Spleen (tissue), 7 donors: ENCODE measurements at regions not wholly inside any gene's neighbourhood (a gene's known extent, or its start where the extent isn't known, plus 50 kb on each side); places are given as distances from the start of the nearest gene placed in this dataset.

Source experiments
- POLR2AphosphoS5 ChIP-seq, 3 donors: sonication (generic); formaldehyde crosslinking; IDR thresholded peaks; one replicate each; pipeline ENCODE4 v1.5.1; 2017; ENCODE audit warnings: antibody characterized with exemption in 3 of 3
- TF ChIP-seq, protein P1 (sequence below), 11 experiments: fragments of 200-600 bp in 7 of 11; fragments of 450-650 bp in 4 of 11; sonication (generic) in 4 of 11; IDR thresholded peaks in 8 of 11; conservative IDR thresholded peaks in 3 of 11; 1 replicate in 7 of 11; 2 replicates in 4 of 11; pipeline versions ENCODE4 v1.4.0 to v1.8.0; 2016 to 2021; ENCODE audit warnings: antibody characterized with exemption in 11 of 11, inconsistent platforms in 4 of 11, mild to moderate bottlenecking in 1 of 11
- donor health status: DM: no; HTN: no; CAD: no; lungs with moderate emphysema.
- donor health status: DM: no; HTN: no; CAD: no.
- donor health status: DM: no; HTN: no; CAD: no.

DNA sequence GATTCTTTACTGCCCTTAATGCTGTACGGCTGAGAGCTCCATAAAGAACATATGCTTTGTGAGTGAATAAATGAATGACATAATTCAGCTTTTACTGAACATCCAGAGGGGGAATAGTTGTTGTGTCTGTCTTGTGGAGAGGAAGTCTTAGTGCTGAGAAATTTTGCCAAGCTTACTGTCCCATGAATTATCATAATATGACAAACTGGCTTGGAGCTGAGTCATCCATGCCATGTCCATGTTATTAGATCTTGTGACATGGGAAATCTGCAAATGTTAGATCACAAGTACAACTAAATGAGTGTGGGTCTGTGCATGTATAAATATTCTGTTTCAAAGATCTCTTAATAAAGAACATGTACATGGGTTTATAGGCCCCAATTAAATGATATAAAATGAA lies 350.4 kb downstream of the BMP4 start:
- TF ChIP-seq POLR2AphosphoS5 (IDR thresholded peaks at IDR 0.05): no peak
- TF ChIP-seq, protein P1, sequence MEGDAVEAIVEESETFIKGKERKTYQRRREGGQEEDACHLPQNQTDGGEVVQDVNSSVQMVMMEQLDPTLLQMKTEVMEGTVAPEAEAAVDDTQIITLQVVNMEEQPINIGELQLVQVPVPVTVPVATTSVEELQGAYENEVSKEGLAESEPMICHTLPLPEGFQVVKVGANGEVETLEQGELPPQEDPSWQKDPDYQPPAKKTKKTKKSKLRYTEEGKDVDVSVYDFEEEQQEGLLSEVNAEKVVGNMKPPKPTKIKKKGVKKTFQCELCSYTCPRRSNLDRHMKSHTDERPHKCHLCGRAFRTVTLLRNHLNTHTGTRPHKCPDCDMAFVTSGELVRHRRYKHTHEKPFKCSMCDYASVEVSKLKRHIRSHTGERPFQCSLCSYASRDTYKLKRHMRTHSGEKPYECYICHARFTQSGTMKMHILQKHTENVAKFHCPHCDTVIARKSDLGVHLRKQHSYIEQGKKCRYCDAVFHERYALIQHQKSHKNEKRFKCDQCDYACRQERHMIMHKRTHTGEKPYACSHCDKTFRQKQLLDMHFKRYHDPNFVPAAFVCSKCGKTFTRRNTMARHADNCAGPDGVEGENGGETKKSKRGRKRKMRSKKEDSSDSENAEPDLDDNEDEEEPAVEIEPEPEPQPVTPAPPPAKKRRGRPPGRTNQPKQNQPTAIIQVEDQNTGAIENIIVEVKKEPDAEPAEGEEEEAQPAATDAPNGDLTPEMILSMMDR (IDR thresholded peaks at IDR 0.05 in 8 of 11, conservative IDR thresholded peaks at IDR 0.05 in 3 of 11): no peak
